Spleen (tissue), 11 donors: ENCODE measurements at regions not wholly inside any gene's neighbourhood (a gene's known extent, or its start where the extent isn't known, plus 50 kb on each side); places are given as distances from the start of the nearest gene placed in this dataset.

Source experiments
- DNase-seq: peaks from one replicate; pipeline ENCODE4 v3.0.0-alpha.2; 2020
- H3K27ac ChIP-seq, 8 donors: fragments of 200-600 bp; sonication (generic) in 7 of 8; 1 replicate in 4 of 8; 2 replicates in 4 of 8; pipeline versions ENCODE4 v1.5.0 to v1.8.0; 2016 to 2021; ENCODE audit warnings: inconsistent platforms in 4 of 8, mild to moderate bottlenecking in 4 of 8, moderate library complexity in 1 of 8
- H3K27me3 ChIP-seq, 7 donors: fragments of 200-600 bp; sonication (generic) in 6 of 7; replicated peaks in 1 of 7; 1 replicate in 4 of 7; 2 replicates in 3 of 7; pipeline versions ENCODE4 v1.5.0 to v1.8.0; 2016 to 2021; ENCODE audit warnings: inconsistent platforms in 3 of 7, mild to moderate bottlenecking in 1 of 7
- H3K36me3 ChIP-seq, 6 donors: fragments of 200-600 bp; sonication (generic) in 5 of 6; 1 replicate in 4 of 6; 2 replicates in 2 of 6; pipeline versions ENCODE4 v1.5.0 to v1.8.0; 2016 to 2021; ENCODE audit warnings: inconsistent platforms in 2 of 6
- H3K4me1 ChIP-seq, 6 donors: fragments of 200-600 bp; sonication (generic) in 5 of 6; 1 replicate in 3 of 6; 2 replicates in 3 of 6; pipeline versions ENCODE4 v1.5.0 to v1.8.0; 2016 to 2021; ENCODE audit warnings: inconsistent platforms in 3 of 6
- H3K4me3 ChIP-seq, 8 donors: fragments of 200-600 bp; sonication (generic) in 7 of 8; 1 replicate in 4 of 8; 2 replicates in 4 of 8; pipeline versions ENCODE4 v1.5.0 to v1.8.0; 2016 to 2021; ENCODE audit warnings: inconsistent platforms in 4 of 8, mild to moderate bottlenecking in 4 of 8, moderate library complexity in 2 of 8
- H3K9me3 ChIP-seq, 8 donors: fragments of 200-600 bp; sonication (generic) in 7 of 8; 1 replicate in 4 of 8; 2 replicates in 4 of 8; pipeline versions ENCODE4 v1.5.0 to v1.8.0; 2016 to 2021; ENCODE audit warnings: inconsistent platforms in 4 of 8
- CTCF ChIP-seq, 11 experiments: fragments of 200-600 bp in 7 of 11; fragments of 450-650 bp in 4 of 11; sonication (generic) in 4 of 11; IDR thresholded peaks in 8 of 11; conservative IDR thresholded peaks in 3 of 11; 1 replicate in 7 of 11; 2 replicates in 4 of 11; pipeline versions ENCODE4 v1.4.0 to v1.8.0; 2016 to 2021; ENCODE audit warnings: antibody characterized with exemption in 11 of 11, inconsistent platforms in 4 of 11, mild to moderate bottlenecking in 1 of 11
- POLR2A ChIP-seq, 3 donors: fragments of 450-650 bp; IDR thresholded peaks; one replicate each; pipeline ENCODE4 v1.5.1; 2017; ENCODE audit warnings: antibody characterized with exemption in 3 of 3, mild to moderate bottlenecking in 1 of 3
- POLR2AphosphoS5 ChIP-seq, 3 donors: sonication (generic); formaldehyde crosslinking; IDR thresholded peaks; one replicate each; pipeline ENCODE4 v1.5.1; 2017; ENCODE audit warnings: antibody characterized with exemption in 3 of 3
- WGBS, 5 donors: extraction: QIAGEN DNeasy Blood & Tissue Kit in 3 of 5; methylation state at CpG; one replicate each; pipeline versions ENCODE4 v1.1.5 to v1.1.7; 2013 to 2018; 5-methylcytosine and 5-hydroxymethylcytosine counted together
- intact Hi-C: fragments of 100-400 bp; cut with DNase I; formaldehyde crosslinking; loops from one replicate; pipeline ENCODE4 v1.15.0; 2023; ENCODE audit warnings: low total_unique reads
- donor health status: healthy with polysubstance abuse.
- donor health status: DM: no; HTN: no; CAD: no; lungs with moderate emphysema.
- donor health status: DM: no; HTN: no; CAD: no.
- donor health status: Bipolar disorder and iron deficiency.
- donor health status: healthy.
- donor health status: DM: no; HTN: no; CAD: no.
- donor health status: DM: yes; HTN: yes; CAD: no.

- Histone ChIP-seq H3K27me3 (peaks cover 0 to 41% (median 5%) of the 10 kb centered on the region in 7 donors), H3K36me3 (no peaks in the 10 kb centered on the region), H3K4me1 (peaks cover 0 to 39% (median 19%) of the 10 kb centered on the region in 6 donors), H3K27ac (peak overlapping the region in 3 of 8 donors; percentile 39 to 57 (median 51)), H3K4me3 (peak overlapping the region in 5 of 8 donors; percentile 22 to 68 (median 34)), H3K9me3 (no peaks in the 10 kb centered on the region)
- no peak for TF ChIP-seq CTCF (IDR thresholded peaks at IDR 0.05 in 8 of 11, conservative IDR thresholded peaks at IDR 0.05 in 3 of 11)
- TF ChIP-seq POLR2A (IDR thresholded peaks at IDR 0.05), result no peak
- TF ChIP-seq POLR2AphosphoS5 (IDR thresholded peaks at IDR 0.05), result no peak
- intact Hi-C loops, result no loop called here
- no peak for DNase-seq
- WGBS, 5 donors, result 33 to 69% (median 42%) methylated on average over 3 of the region's 3 CpGs
These were observed 49.9 kb upstream of the WNT7B start for GRCh38 chr22:46026899-46027210.

- WGBS, 5 donors, result 18 to 33% (median 26%) methylated on average over 20 to 89 of the region's 89 CpGs
- peak overlapping the region in 6 of 8 donors; percentile 23 to 57 (median 45) for H3K27ac ChIP-seq
- intact Hi-C loops, result no loop called here
- H3K36me3 ChIP-seq, result no peaks in the 10 kb centered on the region
- peak overlapping the region in 7 of 8 donors; percentile 13 to 68 (median 32) for H3K4me3 ChIP-seq
- TF ChIP-seq POLR2A (IDR thresholded peaks at IDR 0.05) (no peak), CTCF (IDR thresholded peaks at IDR 0.05 in 8 of 11, conservative IDR thresholded peaks at IDR 0.05 in 3 of 11) (peak in 5 of 11 experiments; percentile 8 to 45 (median 20)), POLR2AphosphoS5 (IDR thresholded peaks at IDR 0.05) (peak; percentile 24 to 79 (median 68))
- H3K27me3 ChIP-seq, result peaks cover 0 to 41% (median 5%) of the 10 kb centered on the region in 7 donors
- DNase-seq, result peak; percentile 86
- H3K9me3 ChIP-seq, result no peaks in the 10 kb centered on the region
- H3K4me1 ChIP-seq, result peaks cover 0 to 43% (median 19%) of the 10 kb centered on the region in 6 donors
These were observed 50.5 kb upstream of the WNT7B start for GRCh38 chr22:46027211-46028105.

- Histone ChIP-seq H3K27ac (peak overlapping the region in 1 of 8 donors; percentile 51), H3K4me3 (no peak overlapping the region), H3K36me3 (no peaks in the 10 kb centered on the region), H3K27me3 (peaks cover 0 to 40% (median 5%) of the 10 kb centered on the region in 7 donors), H3K4me1 (peaks cover 0 to 43% (median 19%) of the 10 kb centered on the region in 6 donors), H3K9me3 (no peaks in the 10 kb centered on the region)
- TF ChIP-seq CTCF (IDR thresholded peaks at IDR 0.05 in 8 of 11, conservative IDR thresholded peaks at IDR 0.05 in 3 of 11) (no peak), POLR2AphosphoS5 (IDR thresholded peaks at IDR 0.05) (no peak), POLR2A (IDR thresholded peaks at IDR 0.05) (no peak)
- WGBS, 5 donors, result 71 to 85% (median 76%) methylated on average over 10 to 16 of the region's 16 CpGs
- DNase-seq, result peak; percentile 55
- intact Hi-C loops, result no loop called here
These were observed 51.4 kb upstream of the WNT7B start for GRCh38 chr22:46028106-46028991.
